Neural cell (in vitro differentiated cells): ENCODE measurements at regions not wholly inside any gene's neighbourhood (a gene's known extent, or its start where the extent isn't known, plus 50 kb on each side); places are given as distances from the start of the nearest gene placed in this dataset.

Experiments
- H2AFZ ChIP-seq: fragments of 200-600, 300-800 bp; sonication (generic), shearing (Covaris generic); 2 replicates; pipeline ENCODE4 v1.6.0; 2014; ENCODE audit warnings: low read depth, mild to moderate bottlenecking, antibody characterized with exemption, low read length, moderate library complexity
- H3F3A ChIP-seq: fragments of 200-600 bp; shearing (Covaris generic); 2 replicates; pipeline ENCODE4 v1.6.1; 2016; ENCODE audit warnings: mild to moderate bottlenecking, moderate library complexity, mixed read lengths, antibody characterized with exemption, low read length; ENCODE audit not compliant: insufficient read depth, poor library complexity, severe bottlenecking
- H3K27ac ChIP-seq: fragments of 200-600, 300-800 bp; sonication (generic), shearing (Covaris generic); 2 replicates; pipeline ENCODE4 v1.5.1; 2014; ENCODE audit warnings: mild to moderate bottlenecking, low read length, moderate library complexity
- H3K27me3 ChIP-seq: fragments of 300-800, 200-600 bp; sonication (generic), shearing (Covaris generic); 2 replicates; pipeline ENCODE4 v1.6.0; 2014; ENCODE audit warnings: mild to moderate bottlenecking, low read depth, low read length, moderate library complexity; ENCODE audit not compliant: insufficient read depth
- H3K36me3 ChIP-seq: fragments of 300-800, 200-600 bp; sonication (generic), shearing (Covaris generic); 2 replicates; pipeline ENCODE4 v1.5.1; 2014; ENCODE audit warnings: mild to moderate bottlenecking, antibody characterized with exemption, low read length, moderate library complexity; ENCODE audit not compliant: insufficient read depth
- H3K4me2 ChIP-seq: fragments of 300-800, 200-600 bp; sonication (generic), shearing (Covaris generic); 2 replicates; pipeline ENCODE4 v1.6.0; 2014; ENCODE audit warnings: mild to moderate bottlenecking, low read length
- H3K4me3 ChIP-seq: fragments of 300-800, 200-600 bp; sonication (generic), shearing (Covaris generic); 2 replicates; pipeline ENCODE4 v1.5.1; 2014; ENCODE audit warnings: mild to moderate bottlenecking, low read length, moderate library complexity
- H3K79me2 ChIP-seq: fragments of 200-600 bp; shearing (Covaris generic); replicated peaks from 2 replicates; pipeline ENCODE4 v1.6.0; 2014; ENCODE audit warnings: mild to moderate bottlenecking, low read length, moderate library complexity; ENCODE audit not compliant: insufficient read depth
- H3K9ac ChIP-seq: fragments of 300-800, 200-600 bp; sonication (generic), shearing (Covaris generic); 2 replicates; pipeline ENCODE4 v1.6.1; 2016; ENCODE audit warnings: mild to moderate bottlenecking, low read length, mixed read lengths
- H3K9me2 ChIP-seq: fragments of 200-600 bp; shearing (Covaris generic); 2 replicates; pipeline ENCODE4 v1.6.1; 2016; ENCODE audit warnings: mild to moderate bottlenecking, low read length, mixed read lengths; ENCODE audit not compliant: insufficient read depth
- H3K9me3 ChIP-seq: fragments of 200-600, 300-800 bp; sonication (generic), shearing (Covaris generic); 2 replicates; pipeline ENCODE4 v1.6.1; 2016; ENCODE audit warnings: mild to moderate bottlenecking, mixed run types, low read length, moderate library complexity, mixed read lengths
- H4K20me1 ChIP-seq: fragments of 200-600 bp; shearing (Covaris generic); 2 replicates; pipeline ENCODE4 v1.6.1; 2016; ENCODE audit warnings: mild to moderate bottlenecking, mixed run types; ENCODE audit not compliant: insufficient read depth
- CTCF ChIP-seq: fragments of 450-650 bp; IDR thresholded peaks from 2 replicates; pipeline ENCODE4 v1.5.1; 2014; ENCODE audit warnings: antibody characterized with exemption, mild to moderate bottlenecking, moderate library complexity; ENCODE audit not compliant: poor library complexity, severe bottlenecking
- EP300 ChIP-seq: fragments of 450-650 bp; conservative IDR thresholded peaks from 2 replicates; pipeline ENCODE4 v1.6.1; 2014; ENCODE audit warnings: antibody characterized with exemption, mild to moderate bottlenecking, moderate library complexity; ENCODE audit not compliant: poor library complexity, severe bottlenecking
- EZH2 ChIP-seq: fragments of 200-600, 300-800 bp; shearing (Covaris generic), sonication (generic); IDR thresholded peaks from 2 replicates; pipeline ENCODE4 v1.6.1; 2014; ENCODE audit warnings: antibody characterized with exemption, low read length, borderline replicate concordance, mild to moderate bottlenecking; ENCODE audit not compliant: insufficient read depth, poor library complexity, severe bottlenecking
- MXI1 ChIP-seq: fragments of 450-650 bp; conservative IDR thresholded peaks from 2 replicates; pipeline ENCODE4 v1.6.1; 2014; ENCODE audit warnings: antibody characterized with exemption, mild to moderate bottlenecking; ENCODE audit not compliant: poor library complexity, severe bottlenecking
- POLR2AphosphoS5 ChIP-seq: IDR thresholded peaks from 2 replicates; pipeline ENCODE4 v1.6.1; 2012
- RAD21 ChIP-seq: fragments of 450-650 bp; conservative IDR thresholded peaks from 2 replicates; pipeline ENCODE4 v1.6.1; 2014; ENCODE audit warnings: antibody characterized with exemption, mild to moderate bottlenecking, moderate library complexity
- REST ChIP-seq: IDR thresholded peaks from 2 replicates; pipeline ENCODE4 v1.6.1; 2012; ENCODE audit warnings: borderline replicate concordance
- SMC3 ChIP-seq: fragments of 450-650 bp; conservative IDR thresholded peaks from 2 replicates; pipeline ENCODE4 v1.6.1; 2014; ENCODE audit warnings: antibody characterized with exemption, mild to moderate bottlenecking, moderate library complexity; ENCODE audit not compliant: poor library complexity
- TAF1 ChIP-seq: IDR thresholded peaks from 2 replicates; pipeline ENCODE4 v1.6.1; 2012; ENCODE audit warnings: low read depth

GRCh38 chr22:49575703-49576081, 252.0 kb downstream of the BRD1 start:
- Histone ChIP-seq H2AFZ (no peak overlapping the region), H3K36me3 (no peaks in the 10 kb centered on the region), H3K9me2 (no peaks in the 10 kb centered on the region), H3K27me3 (no peaks in the 10 kb centered on the region), H3F3A (no peaks in the 10 kb centered on the region), H3K79me2 (no peaks in the 10 kb centered on the region), H3K9me3 (no peaks in the 10 kb centered on the region), H3K9ac (no peak overlapping the region), H3K4me2 (no peak overlapping the region), H3K4me3 (no peak overlapping the region), H3K27ac (no peak overlapping the region), H4K20me1 (no peaks in the 10 kb centered on the region)
- TF ChIP-seq POLR2AphosphoS5 = no peak
- no peak for TF ChIP-seq CTCF
- TF ChIP-seq TAF1 = no peak
- TF ChIP-seq REST = no peak
- TF ChIP-seq EZH2 = no peak
- no peak for TF ChIP-seq SMC3
- no peak for TF ChIP-seq EP300
- TF ChIP-seq RAD21 = no peak
- no peak for TF ChIP-seq MXI1

GRCh38 chr22:49574881-49575702, 252.6 kb downstream of the BRD1 start:
- Histone ChIP-seq H3K27ac (no peak overlapping the region), H3K79me2 (no peaks in the 10 kb centered on the region), H2AFZ (no peak overlapping the region), H3K9me3 (no peaks in the 10 kb centered on the region), H3K27me3 (no peaks in the 10 kb centered on the region), H3K36me3 (no peaks in the 10 kb centered on the region), H3K4me3 (no peak overlapping the region), H3K9ac (no peak overlapping the region), H3F3A (no peaks in the 10 kb centered on the region), H4K20me1 (no peaks in the 10 kb centered on the region), H3K9me2 (no peaks in the 10 kb centered on the region), H3K4me2 (no peak overlapping the region)
- TF ChIP-seq REST = no peak
- no peak for TF ChIP-seq CTCF
- TF ChIP-seq SMC3 = no peak
- no peak for TF ChIP-seq RAD21
- no peak for TF ChIP-seq POLR2AphosphoS5
- TF ChIP-seq MXI1 = no peak
- no peak for TF ChIP-seq EP300
- TF ChIP-seq TAF1 = no peak
- no peak for TF ChIP-seq EZH2
